Transverse colon (tissue), 4 donors: ENCODE measurements at regions not wholly inside any gene's neighbourhood (a gene's known extent, or its start where the extent isn't known, plus 50 kb on each side); places are given as distances from the start of the nearest gene placed in this dataset.
A peak's percentile ranks its signal among the peaks of the same experiment; 100 is the strongest.

Source experiments
- DNase-seq: peaks from one replicate; pipeline ENCODE4 v3.0.0-alpha.2; 2019
- H3K27ac ChIP-seq, 4 donors: fragments of 200-600 bp; sonication (generic); 2 replicates each; pipeline ENCODE4 v1.5.1; 2016 to 2018; ENCODE audit warnings: inconsistent platforms in 4 of 4
- H3K27me3 ChIP-seq: fragments of 200-600 bp; sonication (generic); 2 replicates; pipeline ENCODE4 v1.5.1; 2017; ENCODE audit warnings: inconsistent platforms
- H3K36me3 ChIP-seq, 4 donors: fragments of 200-600 bp; sonication (generic); 2 replicates each; pipeline ENCODE4 v1.5.1; 2017 to 2019; ENCODE audit warnings: inconsistent platforms in 4 of 4
- H3K4me1 ChIP-seq, 4 donors: fragments of 200-600 bp; sonication (generic); 2 replicates each; pipeline ENCODE4 v1.5.1; 2017 to 2020; ENCODE audit warnings: inconsistent platforms in 4 of 4
- H3K4me3 ChIP-seq, 4 donors: fragments of 200-600 bp; sonication (generic); 1 replicate in 1 of 4; 2 replicates in 3 of 4; pipeline versions ENCODE4 v1.5.1 to v1.6.1; 2017 to 2019; ENCODE audit warnings: inconsistent platforms in 4 of 4
- H3K9me3 ChIP-seq, 2 donors: fragments of 200-600 bp; sonication (generic); 2 replicates each; pipeline ENCODE4 v1.5.1; 2017 to 2019; ENCODE audit warnings: inconsistent platforms in 2 of 2
- CTCF ChIP-seq, 5 experiments: fragments of 200-600 bp in 3 of 5; fragments of 450-650 bp in 2 of 5; sonication (generic) in 3 of 5; IDR thresholded peaks; 1 replicate in 2 of 5; 2 replicates in 3 of 5; pipeline ENCODE4 v1.5.1; 2016 to 2017; ENCODE audit warnings: antibody characterized with exemption in 5 of 5, inconsistent platforms in 3 of 5, mild to moderate bottlenecking in 2 of 5, moderate library complexity in 1 of 5
- EP300 ChIP-seq: sonication (generic); formaldehyde crosslinking; IDR thresholded peaks from one replicate; pipeline ENCODE4 v1.6.1; 2017; ENCODE audit warnings: antibody characterized with exemption, low read depth
- POLR2A ChIP-seq: fragments of 450-650 bp; IDR thresholded peaks from one replicate; pipeline ENCODE4 v1.6.1; 2016; ENCODE audit warnings: antibody characterized with exemption, mild to moderate bottlenecking, moderate library complexity
- POLR2AphosphoS5 ChIP-seq, 3 donors: sonication (generic); formaldehyde crosslinking; IDR thresholded peaks; one replicate each; pipeline ENCODE4 v1.6.1; 2016; ENCODE audit warnings: antibody characterized with exemption in 3 of 3
- WGBS, 2 donors: methylation state at CpG; one replicate each; pipeline ENCODE4 v1.1.5; 2018; ENCODE audit warnings: low coverage in 1 of 2; 5-methylcytosine and 5-hydroxymethylcytosine counted together
- in situ Hi-C, 4 donors: fragments of 200-750 bp; cut with MboI; loops; one replicate each; pipeline versions ENCODE4 v1.15.0 to v1.15.1; 2017; ENCODE audit warnings: low sequenced_read_pairs in 3 of 4, low pct_ligation_motif_present in 1 of 4, low pct_unique_long_range_greater_than_20kb in 1 of 4
- intact Hi-C: fragments of 100-400 bp; cut with DNase I; formaldehyde crosslinking; loops from one replicate; pipeline ENCODE4 v1.15.1; 2023; ENCODE audit warnings: low total_unique reads

GRCh38 chr5:142445266-142445665, 120.4 kb upstream of the SPRY4 start:
- H3K9me3 ChIP-seq = no peaks in the 10 kb centered on the region
- no peak overlapping the region for H3K4me3 ChIP-seq
- H3K4me1 ChIP-seq = no peaks in the 10 kb centered on the region
- no peaks in the 10 kb centered on the region for H3K27me3 ChIP-seq
- H3K36me3 ChIP-seq = no peaks in the 10 kb centered on the region
- no peak for TF ChIP-seq POLR2AphosphoS5 (IDR thresholded peaks at IDR 0.05)
- TF ChIP-seq EP300 = no peak
- no peak for TF ChIP-seq CTCF (IDR thresholded peaks at IDR 0.05)
- TF ChIP-seq POLR2A = no peak
- H3K27ac ChIP-seq = no peak overlapping the region
- intact Hi-C loops (no loop called here), in situ Hi-C loops (no loop called here)
- DNase-seq = no peak
- WGBS, 2 donors = 70 to 98% methylated on average over 2 to 5 of the region's 5 CpGs

- Histone ChIP-seq H3K27ac (no peak overlapping the region), H3K4me3 (no peak overlapping the region), H3K27me3 (no peaks in the 10 kb centered on the region), H3K36me3 (no peaks in the 10 kb centered on the region), H3K9me3 (no peaks in the 10 kb centered on the region), H3K4me1 (no peaks in the 10 kb centered on the region)
- TF ChIP-seq EP300 = no peak
- no peak for TF ChIP-seq POLR2AphosphoS5 (IDR thresholded peaks at IDR 0.05)
- no peak for TF ChIP-seq CTCF (IDR thresholded peaks at IDR 0.05)
- TF ChIP-seq POLR2A = no peak
- intact Hi-C loops = no loop called here
- WGBS, 2 donors = 29% methylated on average over 12 of the region's 12 CpGs; no CpG with 5 or more reads in 1 of the 2 donors
- peak; percentile 27 for DNase-seq
- in situ Hi-C loops = no loop called here
Observed at GRCh38 chr5:142441616-142442015, 116.8 kb upstream of the SPRY4 start.

- no peak for TF ChIP-seq CTCF (IDR thresholded peaks at IDR 0.05)
- no peak for TF ChIP-seq EP300
- TF ChIP-seq POLR2A = no peak
- peak in 1 of 3 donors; percentile 38 for TF ChIP-seq POLR2AphosphoS5 (IDR thresholded peaks at IDR 0.05)
- DNase-seq = no peak
- Histone ChIP-seq H3K27ac (peak overlapping the region in 1 of 4 donors; percentile 26), H3K9me3 (no peaks in the 10 kb centered on the region), H3K36me3 (no peaks in the 10 kb centered on the region), H3K4me1 (no peaks in the 10 kb centered on the region), H3K27me3 (no peaks in the 10 kb centered on the region), H3K4me3 (no peak overlapping the region)
- intact Hi-C loops = no loop called here
- in situ Hi-C loops = no loop called here
- 65 to 68% methylated on average over 7 of the region's 7 CpGs for WGBS, 2 donors
Observed at GRCh38 chr5:142439207-142439860, 114.5 kb upstream of the SPRY4 start.

GRCh38 chr5:142438573-142438972, 113.8 kb upstream of the SPRY4 start:
- no peaks in the 10 kb centered on the region for H3K9me3 ChIP-seq
- H3K36me3 ChIP-seq = no peaks in the 10 kb centered on the region
- TF ChIP-seq EP300 = no peak
- TF ChIP-seq CTCF (IDR thresholded peaks at IDR 0.05) = no peak
- no peak for TF ChIP-seq POLR2AphosphoS5 (IDR thresholded peaks at IDR 0.05)
- no peak for TF ChIP-seq POLR2A
- no peaks in the 10 kb centered on the region for H3K27me3 ChIP-seq
- in situ Hi-C loops = no loop called here
- DNase-seq = no peak
- intact Hi-C loops = no loop called here
- H3K4me3 ChIP-seq = no peak overlapping the region
- H3K27ac ChIP-seq = peak overlapping the region in 1 of 4 donors; percentile 26
- 89% methylated on average over 2 of the region's 2 CpGs; no CpG with 5 or more reads in 1 of the 2 donors for whole genome bisulfite sequencing, 2 donors
- H3K4me1 ChIP-seq = peaks cover 0 to 7% (median 0%) of the 10 kb centered on the region in 4 donors
